ENCODE measurements at regions not wholly inside any gene's neighbourhood (a gene's known extent, or its start where the extent isn't known, plus 50 kb on each side); places are given as distances from the start of the nearest gene placed in this dataset.
"Not testable (repeated sequence)": the region's sequence is repeated elsewhere in the genome, so short reads cannot be mapped to it uniquely, and the experiment has no call there.

- Histone ChIP-seq H3K27ac (no peak overlapping the region), H3K9ac (ENCODE audit: insufficient read length) (no peak overlapping the region), H3K4me3 (no peak overlapping the region), H3K9me3 (ENCODE audit: low read depth, low read length) (no peaks in the 10 kb centered on the region; the same call in none of the 2 replicates), H3K36me3 (ENCODE audit: insufficient read depth, low read length) (no peaks in the 10 kb centered on the region)
- DNase-seq (ENCODE audit: low read depth, low spot score) = no peak
- no peak for TF ChIP-seq EZH2 (IDR thresholded peaks at IDR 0.05)
- TF ChIP-seq POLR2AphosphoS5 (IDR thresholded peaks at IDR 0.05; ENCODE audit: borderline replicate concordance, low read depth, low read length) = no peak
- TF ChIP-seq FOXP2 (optimal IDR thresholded peaks at IDR 0.05; ENCODE audit: control extremely low read depth, extremely low read length, insufficient read depth) = no peak
These were observed 239.9 kb downstream of the NKX6-1 start for GRCh38 chr4:84258905-84259830.

DNA sequence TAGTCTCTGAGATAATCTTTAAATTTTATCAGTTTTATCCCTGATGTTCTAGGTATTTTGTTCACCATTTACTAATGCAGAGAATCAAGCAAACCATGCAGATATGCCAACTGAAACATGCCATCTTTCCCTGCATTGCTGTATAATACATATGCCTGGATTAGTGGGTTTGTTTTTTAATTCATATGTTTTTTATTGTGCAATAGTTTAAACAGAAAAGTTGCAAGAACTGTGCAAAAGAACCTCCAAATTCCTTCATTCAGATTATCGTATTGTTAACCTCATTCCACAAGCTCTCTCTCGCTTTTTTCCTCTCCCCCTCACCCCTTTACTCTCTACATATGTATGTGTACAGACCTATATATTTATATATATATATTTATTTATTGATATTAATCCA, 244.6 kb downstream of the NKX6-1 start:
- no peak overlapping the region for H3K27ac ChIP-seq
- no peak overlapping the region for H3K4me3 ChIP-seq
- TF ChIP-seq FOXP2 (optimal IDR thresholded peaks at IDR 0.05; ENCODE audit: control extremely low read depth, extremely low read length, insufficient read depth) (no peak), EZH2 (IDR thresholded peaks at IDR 0.05) (no peak), POLR2AphosphoS5 (IDR thresholded peaks at IDR 0.05; ENCODE audit: borderline replicate concordance, low read depth, low read length) (no peak)
- H3K36me3 ChIP-seq (ENCODE audit: insufficient read depth, low read length) = no peaks in the 10 kb centered on the region
- no peak for DNase-seq (ENCODE audit: low read depth, low spot score)
- H3K9ac ChIP-seq (ENCODE audit: insufficient read length) = no peak overlapping the region
- no peaks in the 10 kb centered on the region; the same call in 1 of the 2 replicates for H3K9me3 ChIP-seq (ENCODE audit: low read depth, low read length)

- no peaks in the 10 kb centered on the region for H3K9me3 ChIP-seq (ENCODE audit: low read depth, low read length)
- no peak overlapping the region for H3K4me3 ChIP-seq
- TF ChIP-seq POLR2AphosphoS5 (IDR thresholded peaks at IDR 0.05; ENCODE audit: borderline replicate concordance, low read depth, low read length) (no peak), EZH2 (IDR thresholded peaks at IDR 0.05) (no peak), FOXP2 (optimal IDR thresholded peaks at IDR 0.05; ENCODE audit: control extremely low read depth, extremely low read length, insufficient read depth) (no peak)
- H3K27ac ChIP-seq = no peak overlapping the region
- no peak overlapping the region for H3K9ac ChIP-seq (ENCODE audit: insufficient read length)
- DNase-seq (ENCODE audit: low read depth, low spot score) = no peak
- H3K36me3 ChIP-seq (ENCODE audit: insufficient read depth, low read length) = no peaks in the 10 kb centered on the region
These were observed 249.6 kb downstream of the NKX6-1 start for GRCh38 chr4:84249521-84249920.

DNA sequence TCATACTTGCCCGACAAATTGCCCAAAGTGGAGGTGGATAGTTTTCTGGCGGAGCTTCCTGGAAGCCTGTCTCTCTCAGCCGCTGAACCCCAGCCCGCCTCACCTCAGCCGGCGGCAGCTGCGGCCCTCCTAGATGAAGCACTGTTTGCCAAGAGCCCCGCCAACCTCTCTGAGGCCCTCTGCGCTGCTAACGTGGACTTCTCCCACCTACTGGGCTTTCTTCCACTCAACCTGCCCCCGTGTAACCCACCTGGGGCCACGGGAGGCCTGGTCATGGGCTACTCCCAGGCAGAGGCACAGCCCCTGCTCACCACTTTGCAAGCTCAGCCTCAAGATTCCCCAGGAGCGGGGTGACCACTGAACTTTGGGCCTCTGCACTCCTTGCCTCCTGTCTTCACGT, 254.1 kb downstream of the NKX6-1 start:
- not testable (repeated sequence) for DNase-seq (ENCODE audit: low read depth, low spot score); H3K4me3 ChIP-seq; H3K9me3 ChIP-seq (ENCODE audit: low read depth, low read length); H3K36me3 ChIP-seq (ENCODE audit: insufficient read depth, low read length); H3K9ac ChIP-seq (ENCODE audit: insufficient read length); H3K27ac ChIP-seq

GRCh38 chr4:84244346-84244801, 254.7 kb downstream of the NKX6-1 start:
- H3K27ac ChIP-seq; H3K9me3 ChIP-seq (ENCODE audit: low read depth, low read length); H3K4me3 ChIP-seq; DNase-seq (ENCODE audit: low read depth, low spot score); H3K9ac ChIP-seq (ENCODE audit: insufficient read length); H3K36me3 ChIP-seq (ENCODE audit: insufficient read depth, low read length): not testable (repeated sequence)

- Histone ChIP-seq H3K9me3 (ENCODE audit: low read depth, low read length) (no peaks in the 10 kb centered on the region), H3K27ac (no peak overlapping the region), H3K4me3 (no peak overlapping the region), H3K36me3 (ENCODE audit: insufficient read depth, low read length) (no peaks in the 10 kb centered on the region), H3K9ac (ENCODE audit: insufficient read length) (no peak overlapping the region)
- DNase-seq (ENCODE audit: low read depth, low spot score) = no peak
- TF ChIP-seq FOXP2 (optimal IDR thresholded peaks at IDR 0.05; ENCODE audit: control extremely low read depth, extremely low read length, insufficient read depth) (no peak), POLR2AphosphoS5 (IDR thresholded peaks at IDR 0.05; ENCODE audit: borderline replicate concordance, low read depth, low read length) (no peak), EZH2 (IDR thresholded peaks at IDR 0.05) (no peak)
These were observed 255.4 kb downstream of the NKX6-1 start for GRCh38 chr4:84243685-84244084.

- Histone ChIP-seq H3K9ac (ENCODE audit: insufficient read length) (no peak overlapping the region), H3K27ac (no peak overlapping the region), H3K9me3 (ENCODE audit: low read depth, low read length) (no peaks in the 10 kb centered on the region), H3K36me3 (ENCODE audit: insufficient read depth, low read length) (no peaks in the 10 kb centered on the region), H3K4me3 (no peak overlapping the region)
- TF ChIP-seq FOXP2 (optimal IDR thresholded peaks at IDR 0.05; ENCODE audit: control extremely low read depth, extremely low read length, insufficient read depth) (no peak), EZH2 (IDR thresholded peaks at IDR 0.05) (no peak), POLR2AphosphoS5 (IDR thresholded peaks at IDR 0.05; ENCODE audit: borderline replicate concordance, low read depth, low read length) (no peak)
- DNase-seq (ENCODE audit: low read depth, low spot score) = no peak
These were observed 259.7 kb downstream of the NKX6-1 start for GRCh38 chr4:84239278-84239845.

- no peak for TF ChIP-seq POLR2AphosphoS5 (IDR thresholded peaks at IDR 0.05; ENCODE audit: borderline replicate concordance, low read depth, low read length)
- TF ChIP-seq EZH2 (IDR thresholded peaks at IDR 0.05) = no peak
- TF ChIP-seq FOXP2 (optimal IDR thresholded peaks at IDR 0.05; ENCODE audit: control extremely low read depth, extremely low read length, insufficient read depth) = no peak
- no peaks in the 10 kb centered on the region for H3K9me3 ChIP-seq (ENCODE audit: low read depth, low read length)
- DNase-seq (ENCODE audit: low read depth, low spot score) = no peak
- H3K4me3 ChIP-seq = peak overlapping the region; percentile 25; the same call in 1 of the 2 replicates
- H3K27ac ChIP-seq = peak overlapping the region; percentile 47; the same call in 1 of the 2 replicates
- no peaks in the 10 kb centered on the region for H3K36me3 ChIP-seq (ENCODE audit: insufficient read depth, low read length)
- H3K9ac ChIP-seq (ENCODE audit: insufficient read length) = no peak overlapping the region
These were observed 260.6 kb downstream of the NKX6-1 start for GRCh38 chr4:84238247-84239090.
